DOHH2 (cell line): ENCODE measurements at regions not wholly inside any gene's neighbourhood (a gene's known extent, or its start where the extent isn't known, plus 50 kb on each side); places are given as distances from the start of the nearest gene placed in this dataset.

ENCODE experiments used
- H3F3A ChIP-seq: fragments of 200-600 bp; sonication (generic), shearing (Covaris generic); 2 replicates; pipeline ENCODE4 v1.6.0; 2016; ENCODE audit warnings: antibody characterized with exemption, mild to moderate bottlenecking; ENCODE audit not compliant: control insufficient read depth, insufficient read depth
- H3K27ac ChIP-seq: fragments of 200-600 bp; sonication (generic); 2 replicates; pipeline ENCODE4 v1.5.1; 2014; ENCODE audit warnings: low read depth, mild to moderate bottlenecking, low read length, moderate library complexity
- H3K27me3 ChIP-seq: fragments of 200-600 bp; sonication (generic); 2 replicates; pipeline ENCODE4 v1.6.1; 2014; ENCODE audit warnings: mild to moderate bottlenecking, low read length, mixed read lengths; ENCODE audit not compliant: control insufficient read depth
- H3K36me3 ChIP-seq: fragments of 200-600 bp; sonication (generic); 2 replicates; pipeline ENCODE4 v1.6.1; 2014; ENCODE audit warnings: mild to moderate bottlenecking, low read length, moderate library complexity, mixed read lengths; ENCODE audit not compliant: control insufficient read depth
- H3K4me1 ChIP-seq: fragments of 200-600 bp; sonication (generic); 2 replicates; pipeline ENCODE4 v1.6.1; 2014; ENCODE audit warnings: mild to moderate bottlenecking, low read length, mixed read lengths; ENCODE audit not compliant: control insufficient read depth
- H3K4me2 ChIP-seq: fragments of 200-600 bp; sonication (generic); 2 replicates; pipeline ENCODE4 v1.6.0; 2014; ENCODE audit warnings: mild to moderate bottlenecking, low read length, moderate library complexity
- H3K4me3 ChIP-seq: fragments of 200-600 bp; sonication (generic); 2 replicates; pipeline ENCODE4 v1.5.1; 2014; ENCODE audit warnings: mild to moderate bottlenecking, low read length, mixed read lengths
- H3K79me2 ChIP-seq: fragments of 200-600 bp; sonication (generic); 2 replicates; pipeline ENCODE4 v1.6.1; 2014; ENCODE audit warnings: mild to moderate bottlenecking, low read length, mixed read lengths; ENCODE audit not compliant: control insufficient read depth
- H3K9me2 ChIP-seq: fragments of 200-600 bp; sonication (generic); replicated peaks from 2 replicates; pipeline ENCODE4 v1.6.1; 2014; ENCODE audit warnings: mild to moderate bottlenecking, low read length, mixed read lengths; ENCODE audit not compliant: control insufficient read depth
- H3K9me3 ChIP-seq: fragments of 200-600 bp; sonication (generic); 2 replicates; pipeline ENCODE4 v1.6.1; 2014; ENCODE audit warnings: antibody characterized with exemption, low read length, mixed read lengths; ENCODE audit not compliant: control insufficient read depth, insufficient read depth
- H4K20me1 ChIP-seq: fragments of 200-600 bp; sonication (generic); 2 replicates; pipeline ENCODE4 v1.6.0; 2014; ENCODE audit warnings: low read depth, mild to moderate bottlenecking, antibody characterized with exemption, low read length, moderate library complexity; ENCODE audit not compliant: control insufficient read depth, insufficient read depth
- CTCF ChIP-seq: fragments of 200-600 bp; sonication (generic); IDR thresholded peaks from one replicate; pipeline ENCODE4 v1.5.1; 2014; ENCODE audit warnings: antibody characterized with exemption, mild to moderate bottlenecking, low read depth, low read length; ENCODE audit not compliant: poor library complexity, severe bottlenecking
- EZH2phosphoT487 ChIP-seq: fragments of 200-600 bp; sonication (generic); IDR thresholded peaks from 2 replicates; pipeline ENCODE4 v1.6.1; 2017; ENCODE audit warnings: borderline replicate concordance, mild to moderate bottlenecking, antibody characterized with exemption, low read length, moderate library complexity, mixed read lengths

- Histone ChIP-seq H3K4me2 (no peak overlapping the region), H3K36me3 (no peaks in the 10 kb centered on the region), H3K9me2 (no peaks in the 10 kb centered on the region), H3K27ac (no peak overlapping the region), H3K9me3 (no peaks in the 10 kb centered on the region), H3K4me3 (no peak overlapping the region), H3K4me1 (no peaks in the 10 kb centered on the region), H3F3A (no peaks in the 10 kb centered on the region), H3K27me3 (no peaks in the 10 kb centered on the region), H3K79me2 (no peaks in the 10 kb centered on the region), H4K20me1 (no peaks in the 10 kb centered on the region)
- TF ChIP-seq EZH2phosphoT487 (no peak), CTCF (no peak)
Measured at GRCh38 chr2:207432453-207432852, 97.3 kb upstream of the CREB1 start.

- Histone ChIP-seq H3K79me2 (no peaks in the 10 kb centered on the region), H3K9me2 (no peaks in the 10 kb centered on the region), H3F3A (no peaks in the 10 kb centered on the region), H3K27ac (no peak overlapping the region), H3K4me1 (no peaks in the 10 kb centered on the region), H3K4me3 (no peak overlapping the region), H4K20me1 (no peaks in the 10 kb centered on the region), H3K36me3 (no peaks in the 10 kb centered on the region), H3K27me3 (no peaks in the 10 kb centered on the region), H3K4me2 (no peak overlapping the region), H3K9me3 (no peaks in the 10 kb centered on the region)
- TF ChIP-seq EZH2phosphoT487 (no peak), CTCF (no peak)
Measured at GRCh38 chr2:207434306-207434705, 95.5 kb upstream of the CREB1 start.

GRCh38 chr2:207434899-207435465 is 94.8 kb upstream of the CREB1 start:
- no peaks in the 10 kb centered on the region for H3K9me3 ChIP-seq
- H3K4me2 ChIP-seq, result no peak overlapping the region
- no peak overlapping the region for H3K27ac ChIP-seq
- no peaks in the 10 kb centered on the region for H3K79me2 ChIP-seq
- H3K27me3 ChIP-seq, result no peaks in the 10 kb centered on the region
- no peaks in the 10 kb centered on the region for H3K9me2 ChIP-seq
- H3K4me3 ChIP-seq, result no peak overlapping the region
- no peaks in the 10 kb centered on the region for H4K20me1 ChIP-seq
- H3K36me3 ChIP-seq, result no peaks in the 10 kb centered on the region
- H3K4me1 ChIP-seq, result no peaks in the 10 kb centered on the region
- TF ChIP-seq CTCF (no peak), EZH2phosphoT487 (no peak)
- no peaks in the 10 kb centered on the region for H3F3A ChIP-seq

GRCh38 chr2:207437136-207437523 is 92.6 kb upstream of the CREB1 start:
- Histone ChIP-seq H3K36me3 (no peaks in the 10 kb centered on the region), H3K27ac (no peak overlapping the region), H3K4me2 (no peak overlapping the region), H3K9me2 (no peaks in the 10 kb centered on the region), H3K4me3 (no peak overlapping the region), H3K9me3 (no peaks in the 10 kb centered on the region), H3K27me3 (no peaks in the 10 kb centered on the region), H3K79me2 (no peaks in the 10 kb centered on the region), H4K20me1 (no peaks in the 10 kb centered on the region), H3F3A (no peaks in the 10 kb centered on the region), H3K4me1 (no peaks in the 10 kb centered on the region)
- TF ChIP-seq CTCF (no peak), EZH2phosphoT487 (no peak)
